Panc1 (cell line): ENCODE measurements at regions not wholly inside any gene's neighbourhood (a gene's known extent, or its start where the extent isn't known, plus 50 kb on each side); places are given as distances from the start of the nearest gene placed in this dataset.

Experiments
- ATAC-seq: fragments of 200-7000 bp; cut with Tn5 transposase; 2 replicates; pipeline ENCODE4 v1.9.1; 2020; ENCODE audit warnings: mild to moderate bottlenecking, moderate library complexity
- BruUV-seq: library from RNA; stranded (reverse); fragments of 400-500 nt; replicated peaks from 2 replicates; lab custom pipeline; 2021; lab: Mats Ljungman, UMichigan
- CTCF ChIA-PET: fragments of 300-600 bp; sonication (Branson Sonifier 250); formaldehyde crosslinking; loops from one replicate; lab custom pipeline; 2022; ENCODE audit warnings: antibody characterized with exemption; lab: Charles Lee
- POLR2A ChIA-PET: fragments of 300-600 bp; sonication (Branson Sonifier 250); formaldehyde crosslinking; loops from one replicate; lab custom pipeline; 2022; ENCODE audit warnings: antibody characterized with exemption; lab: Charles Lee
- DNase-seq: peaks from one replicate; pipeline ENCODE4 v3.0.0-alpha.2; 2010; ENCODE audit warnings: low read depth, low spot score
- H3K27ac ChIP-seq: 2 replicates; pipeline ENCODE4 v1.5.1; 2011; ENCODE audit warnings: mild to moderate bottlenecking, low read length, inconsistent platforms
- H3K27me3 ChIP-seq: fragments of 200-500 bp; sonication (Bioruptor generic); 2 replicates; pipeline ENCODE4 v1.6.0; 2014; ENCODE audit warnings: low read length, inconsistent platforms; ENCODE audit not compliant: control insufficient read depth, insufficient read depth
- H3K36me3 ChIP-seq: fragments of 200-500 bp; sonication (Bioruptor generic); 2 replicates; pipeline ENCODE4 v1.5.1; 2014; ENCODE audit warnings: inconsistent platforms, mild to moderate bottlenecking, low read length, moderate library complexity; ENCODE audit not compliant: control insufficient read depth, insufficient read depth
- H3K4me1 ChIP-seq: 2 replicates; pipeline ENCODE4 v1.5.1; 2011; ENCODE audit warnings: inconsistent platforms, mild to moderate bottlenecking, low read length, moderate library complexity; ENCODE audit not compliant: control insufficient read depth, insufficient read depth
- H3K4me3 ChIP-seq, 2 experiments: 2 replicates each; pipeline ENCODE4 v1.5.1; 2011 to 2012; ENCODE audit warnings: low read depth in 2 of 2, low read length in 2 of 2, mild to moderate bottlenecking in 2 of 2, inconsistent platforms in 1 of 2, moderate library complexity in 1 of 2
- H3K9me3 ChIP-seq: fragments of 200-500 bp; sonication (Bioruptor generic); 2 replicates; pipeline ENCODE4 v1.5.1; 2014; ENCODE audit warnings: low read depth, mild to moderate bottlenecking, inconsistent platforms, low read length, moderate library complexity; ENCODE audit not compliant: control insufficient read depth, insufficient read depth
- POLR2AphosphoS5 ChIP-seq: IDR thresholded peaks from 2 replicates; pipeline ENCODE4 v1.6.1; 2012; ENCODE audit warnings: mild to moderate bottlenecking, low read depth, low read length, moderate library complexity
- SIN3A ChIP-seq: IDR thresholded peaks from 2 replicates; pipeline ENCODE4 v1.6.1; 2012; ENCODE audit warnings: low read depth, mild to moderate bottlenecking, low read length, moderate library complexity, borderline replicate concordance; ENCODE audit not compliant: insufficient read depth
- TCF7L2 ChIP-seq: IDR thresholded peaks from 2 replicates; pipeline ENCODE4 v1.6.1; 2011; ENCODE audit warnings: mild to moderate bottlenecking, low read depth, low read length, inconsistent platforms
- in situ Hi-C: cut with HindIII; loops from 2 replicates; pipeline ENCODE4 v1.10.0; 2016; ENCODE audit warnings: low sequenced_read_pairs, low pct_unique_long_range_greater_than_20kb
- intact Hi-C: fragments of 100-400 bp; cut with micrococcal nuclease; formaldehyde crosslinking; loops from one replicate; pipeline ENCODE4 v1.10.0; 2022; ENCODE audit not compliant: unreplicated experiment
- TF ChIP-seq, protein P1 (sequence below): fragments of 450-650 bp; IDR thresholded peaks from 2 replicates; pipeline ENCODE4 v1.5.1; 2017; ENCODE audit warnings: mild to moderate bottlenecking
- TF ChIP-seq, protein P2 (sequence below), 2 experiments: IDR thresholded peaks; 2 replicates each; pipeline ENCODE4 v1.6.1; 2011 to 2012; ENCODE audit warnings: low read depth in 2 of 2, control low read depth in 1 of 2, low read length in 1 of 2, mild to moderate bottlenecking in 1 of 2, moderate library complexity in 1 of 2; ENCODE audit not compliant: insufficient read depth in 1 of 2

DNA sequence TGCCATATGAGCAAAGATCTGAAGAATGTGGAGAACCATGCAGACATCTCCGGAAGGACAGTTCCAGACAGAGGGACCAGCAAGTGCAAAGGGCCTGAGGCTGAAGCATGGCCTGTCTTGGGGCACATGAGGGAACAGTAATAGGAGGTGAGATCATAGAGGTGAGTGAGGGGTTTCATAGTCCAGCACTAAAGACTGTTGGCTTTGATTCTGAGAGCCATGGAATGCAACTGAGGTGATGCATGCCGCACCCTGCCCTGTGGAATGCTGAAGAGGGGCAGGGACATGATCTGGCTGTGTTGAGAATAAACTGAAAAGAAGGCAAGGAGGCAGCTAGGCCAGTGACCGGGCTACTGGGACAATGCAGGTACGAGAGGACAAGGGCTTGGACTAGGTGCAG lies 253.1 kb upstream of the KLF14 start:
- no peak overlapping the region for H3K27ac ChIP-seq

DNA sequence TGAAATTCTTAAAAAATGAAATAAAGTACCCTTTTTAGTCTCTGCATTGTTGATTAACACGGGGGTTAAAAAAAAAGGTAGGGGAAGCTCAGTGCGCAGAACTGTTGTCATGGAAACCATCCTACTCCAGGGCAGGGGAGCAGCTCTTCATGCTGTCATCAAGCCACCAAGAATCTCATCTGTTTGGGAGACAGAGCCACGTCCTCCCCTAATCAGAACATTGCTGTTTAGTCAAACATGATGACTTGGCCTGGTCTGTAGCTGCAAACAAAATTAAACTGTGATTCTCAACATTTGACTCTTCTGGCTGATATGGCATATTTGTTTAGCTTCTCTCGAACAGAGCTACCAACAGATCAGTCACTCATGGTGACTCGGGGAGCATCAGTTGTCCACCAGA lies 254.4 kb upstream of the KLF14 start:
- Histone ChIP-seq H3K27ac (no peak overlapping the region), H3K27me3 (no peaks in the 10 kb centered on the region), H3K36me3 (0 out of 2 replicates have a peak, but pooled peaks cover 2% of the 10 kb centered on the region), H3K9me3 (no peaks in the 10 kb centered on the region), H3K4me1 (peaks cover 7% of the 10 kb centered on the region; the same call in 1 of the 2 replicates), H3K4me3 (no peak overlapping the region)
- DNase-seq (no peak), ATAC-seq (no peak)
- POLR2A ChIA-PET: interaction anchor here (0.7 kb wide), 1 partner anchor 76 kb away, joined by 3 read pairs; no protein-coding TSS in a partner anchor
- in situ Hi-C loops (no loop called here), intact Hi-C loops (no loop called here)
- CTCF ChIA-PET: interaction anchor here (0.6 to 0.9 kb wide), 2 partner anchors 17 to 50 kb away, joined by 3 to 6 read pairs; no protein-coding TSS in a partner anchor
- TF ChIP-seq TCF7L2: no peak
- no peak for TF ChIP-seq SIN3A
- TF ChIP-seq POLR2AphosphoS5: no peak
- TF ChIP-seq, protein P1, sequence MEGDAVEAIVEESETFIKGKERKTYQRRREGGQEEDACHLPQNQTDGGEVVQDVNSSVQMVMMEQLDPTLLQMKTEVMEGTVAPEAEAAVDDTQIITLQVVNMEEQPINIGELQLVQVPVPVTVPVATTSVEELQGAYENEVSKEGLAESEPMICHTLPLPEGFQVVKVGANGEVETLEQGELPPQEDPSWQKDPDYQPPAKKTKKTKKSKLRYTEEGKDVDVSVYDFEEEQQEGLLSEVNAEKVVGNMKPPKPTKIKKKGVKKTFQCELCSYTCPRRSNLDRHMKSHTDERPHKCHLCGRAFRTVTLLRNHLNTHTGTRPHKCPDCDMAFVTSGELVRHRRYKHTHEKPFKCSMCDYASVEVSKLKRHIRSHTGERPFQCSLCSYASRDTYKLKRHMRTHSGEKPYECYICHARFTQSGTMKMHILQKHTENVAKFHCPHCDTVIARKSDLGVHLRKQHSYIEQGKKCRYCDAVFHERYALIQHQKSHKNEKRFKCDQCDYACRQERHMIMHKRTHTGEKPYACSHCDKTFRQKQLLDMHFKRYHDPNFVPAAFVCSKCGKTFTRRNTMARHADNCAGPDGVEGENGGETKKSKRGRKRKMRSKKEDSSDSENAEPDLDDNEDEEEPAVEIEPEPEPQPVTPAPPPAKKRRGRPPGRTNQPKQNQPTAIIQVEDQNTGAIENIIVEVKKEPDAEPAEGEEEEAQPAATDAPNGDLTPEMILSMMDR: no peak
- TF ChIP-seq, protein P2, sequence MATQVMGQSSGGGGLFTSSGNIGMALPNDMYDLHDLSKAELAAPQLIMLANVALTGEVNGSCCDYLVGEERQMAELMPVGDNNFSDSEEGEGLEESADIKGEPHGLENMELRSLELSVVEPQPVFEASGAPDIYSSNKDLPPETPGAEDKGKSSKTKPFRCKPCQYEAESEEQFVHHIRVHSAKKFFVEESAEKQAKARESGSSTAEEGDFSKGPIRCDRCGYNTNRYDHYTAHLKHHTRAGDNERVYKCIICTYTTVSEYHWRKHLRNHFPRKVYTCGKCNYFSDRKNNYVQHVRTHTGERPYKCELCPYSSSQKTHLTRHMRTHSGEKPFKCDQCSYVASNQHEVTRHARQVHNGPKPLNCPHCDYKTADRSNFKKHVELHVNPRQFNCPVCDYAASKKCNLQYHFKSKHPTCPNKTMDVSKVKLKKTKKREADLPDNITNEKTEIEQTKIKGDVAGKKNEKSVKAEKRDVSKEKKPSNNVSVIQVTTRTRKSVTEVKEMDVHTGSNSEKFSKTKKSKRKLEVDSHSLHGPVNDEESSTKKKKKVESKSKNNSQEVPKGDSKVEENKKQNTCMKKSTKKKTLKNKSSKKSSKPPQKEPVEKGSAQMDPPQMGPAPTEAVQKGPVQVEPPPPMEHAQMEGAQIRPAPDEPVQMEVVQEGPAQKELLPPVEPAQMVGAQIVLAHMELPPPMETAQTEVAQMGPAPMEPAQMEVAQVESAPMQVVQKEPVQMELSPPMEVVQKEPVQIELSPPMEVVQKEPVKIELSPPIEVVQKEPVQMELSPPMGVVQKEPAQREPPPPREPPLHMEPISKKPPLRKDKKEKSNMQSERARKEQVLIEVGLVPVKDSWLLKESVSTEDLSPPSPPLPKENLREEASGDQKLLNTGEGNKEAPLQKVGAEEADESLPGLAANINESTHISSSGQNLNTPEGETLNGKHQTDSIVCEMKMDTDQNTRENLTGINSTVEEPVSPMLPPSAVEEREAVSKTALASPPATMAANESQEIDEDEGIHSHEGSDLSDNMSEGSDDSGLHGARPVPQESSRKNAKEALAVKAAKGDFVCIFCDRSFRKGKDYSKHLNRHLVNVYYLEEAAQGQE (IDR thresholded peaks at IDR 0.05; ENCODE audit: insufficient read depth in 1 of 2, low read depth in 2 of 2, low read length in 1 of 2): no peak
- no TSS peak for BruUV-seq

More for the DNA sequence above, 253.1 kb upstream of the KLF14 start:
- Histone ChIP-seq H3K9me3 (no peaks in the 10 kb centered on the region), H3K4me1 (peaks cover 7% of the 10 kb centered on the region; the same call in 1 of the 2 replicates), H3K27me3 (no peaks in the 10 kb centered on the region), H3K4me3 (no peak overlapping the region), H3K36me3 (0 out of 2 replicates have a peak, but pooled peaks cover 2% of the 10 kb centered on the region)
- intact Hi-C loops (no loop called here), in situ Hi-C loops (no loop called here)
- TF ChIP-seq, protein P1: no peak
- no peak for TF ChIP-seq SIN3A
- TF ChIP-seq TCF7L2: no peak
- TF ChIP-seq POLR2AphosphoS5: no peak
- ATAC-seq (no peak), DNase-seq (no peak)
- ChIA-PET CTCF (interaction anchor here (0.8 kb wide), 1 partner anchor 90 kb away, joined by 15 read pairs; no protein-coding TSS in a partner anchor), POLR2A (no interaction called here)
- BruUV-seq: no TSS peak
